IMR-90 (cell line): ENCODE measurements at regions not wholly inside any gene's neighbourhood (a gene's known extent, or its start where the extent isn't known, plus 50 kb on each side); places are given as distances from the start of the nearest gene placed in this dataset.

ENCODE experiments used
- ATAC-seq: fragments of 200-7000 bp; cut with Tn5 transposase; 2 replicates; pipeline ENCODE4 v1.9.1; 2020; ENCODE audit warnings: low read depth, mild to moderate bottlenecking, moderate library complexity
- BruUV-seq: library from RNA; stranded (reverse); fragments of 400-500 nt; replicated peaks from 2 replicates; lab custom pipeline; 2021; lab: Mats Ljungman, UMichigan
- CTCF ChIA-PET: fragments of 300-600 bp; formaldehyde crosslinking; extraction: SDS; loops from one replicate; lab custom pipeline; 2021; ENCODE audit warnings: antibody characterized with exemption; lab: Yijun Ruan, JAX
- POLR2A ChIA-PET: fragments of 300-600 bp; sonication (Branson Sonifier 250); formaldehyde crosslinking; loops from one replicate; lab custom pipeline; 2022; ENCODE audit warnings: antibody characterized with exemption; ENCODE audit not compliant: unreplicated experiment; lab: Charles Lee
- DNase-seq: peaks from one replicate; pipeline ENCODE4 v3.0.0; 2013
- H2AFZ ChIP-seq: replicated peaks from 2 replicates; pipeline ENCODE3; 2013; ENCODE audit warnings: low read length, mild to moderate bottlenecking; ENCODE audit not compliant: poor library complexity
- H2AK5ac ChIP-seq: 2 replicates; pipeline ENCODE4 v1.6.1; 2013; ENCODE audit warnings: low read depth, low read length, inconsistent platforms
- H2AK9ac ChIP-seq: replicated peaks from 2 replicates; pipeline ENCODE3; 2013; ENCODE audit warnings: mild to moderate bottlenecking, low read depth, low read length, moderate library complexity; ENCODE audit not compliant: poor library complexity
- H2BK120ac ChIP-seq: 2 replicates; pipeline ENCODE4 v1.6.1; 2013; ENCODE audit warnings: low read depth, low read length, inconsistent platforms
- H2BK15ac ChIP-seq: 3 replicates; pipeline ENCODE4 v1.6.1; 2013; ENCODE audit warnings: low read depth, low read length, inconsistent platforms
- H2BK20ac ChIP-seq: 2 replicates; pipeline ENCODE4 v1.6.1; 2013; ENCODE audit warnings: low read depth, mild to moderate bottlenecking, inconsistent platforms, low read length, moderate library complexity
- H2BK5ac ChIP-seq: 2 replicates; pipeline ENCODE4 v1.6.1; 2013; ENCODE audit warnings: mild to moderate bottlenecking, low read depth, low read length, inconsistent platforms; ENCODE audit not compliant: poor library complexity, severe bottlenecking
- H3K14ac ChIP-seq: replicated peaks from 2 replicates; pipeline ENCODE4 v1.6.1; 2013; ENCODE audit warnings: low read depth, low read length, inconsistent platforms
- H3K18ac ChIP-seq: 2 replicates; pipeline ENCODE4 v1.6.1; 2013; ENCODE audit warnings: low read depth, low read length, control low read depth
- H3K23ac ChIP-seq: 2 replicates; pipeline ENCODE4 v1.6.1; 2013; ENCODE audit warnings: low read depth, low read length, inconsistent platforms
- H3K27ac ChIP-seq: 2 replicates; pipeline ENCODE4 v1.5.1; 2013; ENCODE audit warnings: mild to moderate bottlenecking, control low read depth, low read length; ENCODE audit not compliant: insufficient read depth
- H3K27me3 ChIP-seq: 2 replicates; pipeline ENCODE4 v1.6.1; 2013; ENCODE audit warnings: low read length; ENCODE audit not compliant: control insufficient read depth, insufficient read depth
- H3K36me3 ChIP-seq: 2 replicates; pipeline ENCODE4 v1.6.1; 2013; ENCODE audit warnings: low read length, mixed read lengths; ENCODE audit not compliant: control insufficient read depth, insufficient read depth
- H3K4ac ChIP-seq: 2 replicates; pipeline ENCODE4 v1.6.1; 2013; ENCODE audit warnings: low read depth, low read length, inconsistent platforms
- H3K4me1 ChIP-seq: 2 replicates; pipeline ENCODE4 v1.6.1; 2013; ENCODE audit warnings: low read length, mixed read lengths; ENCODE audit not compliant: control insufficient read depth, insufficient read depth
- H3K4me2 ChIP-seq: 2 replicates; pipeline ENCODE4 v1.6.1; 2013; ENCODE audit warnings: low read depth, mild to moderate bottlenecking, control low read depth, low read length, moderate library complexity
- H3K4me3 ChIP-seq: 2 replicates; pipeline ENCODE4 v1.5.1; 2013; ENCODE audit warnings: low read depth, mild to moderate bottlenecking, control low read depth, low read length, moderate library complexity; ENCODE audit not compliant: insufficient read depth
- H3K56ac ChIP-seq: 2 replicates; pipeline ENCODE4 v1.6.1; 2013; ENCODE audit warnings: low read length, inconsistent platforms; ENCODE audit not compliant: insufficient read depth; ENCODE audit errors: extremely low read depth
- H3K79me1 ChIP-seq, 2 experiments: 2 replicates each; pipeline ENCODE4 v1.6.1; 2013; ENCODE audit warnings: low read length in 2 of 2, inconsistent platforms in 1 of 2, low read depth in 1 of 2
- H3K9ac ChIP-seq: 2 replicates; pipeline ENCODE4 v1.6.1; 2013; ENCODE audit warnings: low read depth, low read length, control low read depth
- H3K9me1 ChIP-seq: 2 replicates; pipeline ENCODE4 v1.6.1; 2013; ENCODE audit warnings: low read length, inconsistent platforms; ENCODE audit not compliant: insufficient read depth
- H3K9me3 ChIP-seq: 2 replicates; pipeline ENCODE4 v1.6.1; 2013; ENCODE audit warnings: low read length; ENCODE audit not compliant: control insufficient read depth, insufficient read depth
- H4K20me1 ChIP-seq: 2 replicates; pipeline ENCODE4 v1.6.1; 2013; ENCODE audit warnings: low read length, inconsistent platforms; ENCODE audit not compliant: insufficient read depth
- H4K5ac ChIP-seq: 2 replicates; pipeline ENCODE4 v1.6.1; 2013; ENCODE audit warnings: mild to moderate bottlenecking, low read depth, low read length, control low read depth
- H4K8ac ChIP-seq, 2 experiments: 2 replicates each; pipeline ENCODE4 v1.6.1; 2013; ENCODE audit warnings: low read depth in 2 of 2, low read length in 2 of 2, control low read depth in 1 of 2, inconsistent platforms in 1 of 2
- H4K91ac ChIP-seq: 2 replicates; pipeline ENCODE4 v1.6.1; 2013; ENCODE audit warnings: low read depth, low read length, inconsistent platforms; ENCODE audit not compliant: insufficient read depth
- BHLHE40 ChIP-seq: fragments of 150-350 bp; IDR thresholded peaks from 2 replicates; pipeline ENCODE4 v1.6.1; 2016; ENCODE audit warnings: mild to moderate bottlenecking, low read depth, low read length
- CEBPB ChIP-seq: IDR thresholded peaks from 2 replicates; pipeline ENCODE4 v1.6.1; 2012; ENCODE audit warnings: low read depth, low read length, improper control_type of control experiment
- CHD1 ChIP-seq: IDR thresholded peaks from 2 replicates; pipeline ENCODE4 v1.6.1; 2012; ENCODE audit warnings: low read depth, low read length, improper control_type of control experiment
- FOS ChIP-seq: fragments of 150-350 bp; IDR thresholded peaks from 2 replicates; pipeline ENCODE4 v1.6.1; 2016; ENCODE audit warnings: low read depth, low read length
- MAFK ChIP-seq: IDR thresholded peaks from 2 replicates; pipeline ENCODE4 v1.6.1; 2012; ENCODE audit warnings: low read depth, low read length, improper control_type of control experiment
- MAZ ChIP-seq: IDR thresholded peaks from 2 replicates; pipeline ENCODE4 v1.6.1; 2012; ENCODE audit warnings: low read depth, mild to moderate bottlenecking, low read length, improper control_type of control experiment, moderate library complexity, borderline replicate concordance
- MXI1 ChIP-seq: IDR thresholded peaks from 2 replicates; pipeline ENCODE4 v1.6.1; 2012; ENCODE audit warnings: low read depth, mild to moderate bottlenecking, low read length, moderate library complexity, borderline replicate concordance
- NFE2L2 ChIP-seq: fragments of 150-350 bp; IDR thresholded peaks from 2 replicates; pipeline ENCODE4 v1.6.1; 2016; ENCODE audit warnings: low read depth, mild to moderate bottlenecking, low read length
- POLR2A ChIP-seq: IDR thresholded peaks from 2 replicates; pipeline ENCODE4 v1.6.1; 2012; ENCODE audit warnings: mild to moderate bottlenecking, low read depth, low read length
- RAD21 ChIP-seq: IDR thresholded peaks from 2 replicates; pipeline ENCODE4 v1.6.1; 2012; ENCODE audit warnings: low read length, improper control_type of control experiment
- RCOR1 ChIP-seq: IDR thresholded peaks from 2 replicates; pipeline ENCODE4 v1.6.1; 2012; ENCODE audit warnings: mild to moderate bottlenecking, low read length, improper control_type of control experiment; ENCODE audit not compliant: insufficient replicate concordance
- RFX5 ChIP-seq: IDR thresholded peaks from 2 replicates; pipeline ENCODE4 v1.8.0; 2012; ENCODE audit warnings: low read depth, mild to moderate bottlenecking, low read length, moderate library complexity
- SMC3 ChIP-seq: fragments of 150-350 bp; IDR thresholded peaks from 2 replicates; pipeline ENCODE4 v1.6.1; 2016; ENCODE audit warnings: low read depth, mild to moderate bottlenecking, antibody characterized with exemption, low read length, moderate library complexity
- WGBS, 2 experiments: methylation state at CpG; one replicate each; pipeline versions ENCODE4 v1.1.5 to v1.1.7; 2013; ENCODE audit warnings: missing lambda C conversion rate in 2 of 2; ENCODE audit not compliant: insufficient read length in 1 of 2; ENCODE audit errors: extremely low coverage in 2 of 2; 5-methylcytosine and 5-hydroxymethylcytosine counted together
- dilution Hi-C: fragments of 300-500 bp; cut with HindIII; formaldehyde crosslinking; loops from one replicate; pipeline ENCODE4 v1.14.3; 2018; ENCODE audit warnings: low sequenced_read_pairs; ENCODE audit not compliant: unreplicated experiment
- in situ Hi-C: fragments of 300-500 bp; cut with MboI; formaldehyde crosslinking; loops from 3 replicates; pipeline ENCODE4 v1.14.3; 2019; ENCODE audit warnings: low sequenced_read_pairs, inconsistent platforms, mixed read lengths
- intact Hi-C: fragments of 100-400 bp; cut with micrococcal nuclease; formaldehyde crosslinking; loops from 2 replicates; pipeline ENCODE4 v1.10.0; 2022
- TF ChIP-seq, protein P1 (sequence below): fragments of 150-350 bp; IDR thresholded peaks from 2 replicates; pipeline ENCODE4 v1.6.1; 2016; ENCODE audit warnings: low read depth, mild to moderate bottlenecking, low read length, moderate library complexity, borderline replicate concordance
- TF ChIP-seq, protein P2 (sequence below): fragments of 150-350 bp; IDR thresholded peaks from 2 replicates; pipeline ENCODE4 v1.6.1; 2017; ENCODE audit warnings: mild to moderate bottlenecking, antibody characterized with exemption, low read length, low read depth
- TF ChIP-seq, protein P3 (sequence below): conservative IDR thresholded peaks from 2 replicates; pipeline ENCODE4 v1.5.1; 2012; ENCODE audit warnings: mild to moderate bottlenecking, low read depth, low read length, improper control_type of control experiment

DNA sequence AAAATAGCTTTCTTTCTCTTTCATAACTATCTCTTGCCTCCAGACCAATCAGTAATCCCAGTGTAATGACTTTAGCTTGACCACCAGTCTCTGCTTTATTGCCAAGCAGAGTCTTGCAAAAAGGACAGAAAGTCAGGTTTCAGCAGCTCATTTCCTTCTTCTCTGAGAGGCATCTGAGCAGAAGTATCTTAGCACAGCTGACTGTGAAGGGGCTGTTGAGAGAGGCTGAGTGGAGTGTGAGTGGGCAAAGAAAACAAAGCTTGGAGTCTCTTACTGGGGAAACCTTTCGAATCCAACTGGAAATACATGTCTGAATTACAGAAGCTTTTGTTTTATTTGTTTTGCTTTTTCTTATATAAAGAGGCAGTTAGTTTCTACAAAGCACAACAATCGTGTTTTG is 170.3 kb upstream of the IGFBP7 start:
- H2BK15ac ChIP-seq = no peak overlapping the region
- H3K9me1 ChIP-seq = no peaks in the 10 kb centered on the region
- H3K23ac ChIP-seq = no peak overlapping the region
- no peak overlapping the region for H2AK5ac ChIP-seq
- no peaks in the 10 kb centered on the region for H3K79me1 ChIP-seq
- ATAC-seq (no peak), DNase-seq (no peak)
- BruUV-seq = no TSS peak
- no peak overlapping the region for H2BK5ac ChIP-seq
- ChIA-PET POLR2A (no interaction called here), CTCF (interaction anchor here (0.7 to 1.3 kb wide), 2 partner anchors 17 to 117 kb away, joined by 3 read pairs; no protein-coding TSS in a partner anchor)
- H3K9me3 ChIP-seq = no peaks in the 10 kb centered on the region
- H3K18ac ChIP-seq = no peak overlapping the region
- no peak overlapping the region for H3K4me2 ChIP-seq
- no peaks in the 10 kb centered on the region for H3K4me1 ChIP-seq
- in situ Hi-C loops (no loop called here), dilution Hi-C loops (no loop called here), intact Hi-C loops (no loop called here)
- H2BK20ac ChIP-seq = no peak overlapping the region
- H2BK120ac ChIP-seq = no peak overlapping the region
- no peak overlapping the region for H3K4me3 ChIP-seq
- H4K91ac ChIP-seq = no peak overlapping the region
- no peak overlapping the region for H3K4ac ChIP-seq
- WGBS, 2 experiments = no CpG with 5 or more reads among the region's 2 CpGs
- H3K27me3 ChIP-seq = peaks cover 3% of the 10 kb centered on the region; the same call in 1 of the 2 replicates
- H4K5ac ChIP-seq = no peak overlapping the region
- no peak overlapping the region for H3K9ac ChIP-seq
- TF ChIP-seq MAFK = no peak
- TF ChIP-seq, protein P1, sequence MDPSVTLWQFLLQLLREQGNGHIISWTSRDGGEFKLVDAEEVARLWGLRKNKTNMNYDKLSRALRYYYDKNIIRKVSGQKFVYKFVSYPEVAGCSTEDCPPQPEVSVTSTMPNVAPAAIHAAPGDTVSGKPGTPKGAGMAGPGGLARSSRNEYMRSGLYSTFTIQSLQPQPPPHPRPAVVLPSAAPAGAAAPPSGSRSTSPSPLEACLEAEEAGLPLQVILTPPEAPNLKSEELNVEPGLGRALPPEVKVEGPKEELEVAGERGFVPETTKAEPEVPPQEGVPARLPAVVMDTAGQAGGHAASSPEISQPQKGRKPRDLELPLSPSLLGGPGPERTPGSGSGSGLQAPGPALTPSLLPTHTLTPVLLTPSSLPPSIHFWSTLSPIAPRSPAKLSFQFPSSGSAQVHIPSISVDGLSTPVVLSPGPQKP = no peak
- TF ChIP-seq CEBPB = no peak
- TF ChIP-seq, protein P2, sequence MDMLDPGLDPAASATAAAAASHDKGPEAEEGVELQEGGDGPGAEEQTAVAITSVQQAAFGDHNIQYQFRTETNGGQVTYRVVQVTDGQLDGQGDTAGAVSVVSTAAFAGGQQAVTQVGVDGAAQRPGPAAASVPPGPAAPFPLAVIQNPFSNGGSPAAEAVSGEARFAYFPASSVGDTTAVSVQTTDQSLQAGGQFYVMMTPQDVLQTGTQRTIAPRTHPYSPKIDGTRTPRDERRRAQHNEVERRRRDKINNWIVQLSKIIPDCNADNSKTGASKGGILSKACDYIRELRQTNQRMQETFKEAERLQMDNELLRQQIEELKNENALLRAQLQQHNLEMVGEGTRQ = no peak
- no peak for TF ChIP-seq SMC3
- TF ChIP-seq, protein P3, sequence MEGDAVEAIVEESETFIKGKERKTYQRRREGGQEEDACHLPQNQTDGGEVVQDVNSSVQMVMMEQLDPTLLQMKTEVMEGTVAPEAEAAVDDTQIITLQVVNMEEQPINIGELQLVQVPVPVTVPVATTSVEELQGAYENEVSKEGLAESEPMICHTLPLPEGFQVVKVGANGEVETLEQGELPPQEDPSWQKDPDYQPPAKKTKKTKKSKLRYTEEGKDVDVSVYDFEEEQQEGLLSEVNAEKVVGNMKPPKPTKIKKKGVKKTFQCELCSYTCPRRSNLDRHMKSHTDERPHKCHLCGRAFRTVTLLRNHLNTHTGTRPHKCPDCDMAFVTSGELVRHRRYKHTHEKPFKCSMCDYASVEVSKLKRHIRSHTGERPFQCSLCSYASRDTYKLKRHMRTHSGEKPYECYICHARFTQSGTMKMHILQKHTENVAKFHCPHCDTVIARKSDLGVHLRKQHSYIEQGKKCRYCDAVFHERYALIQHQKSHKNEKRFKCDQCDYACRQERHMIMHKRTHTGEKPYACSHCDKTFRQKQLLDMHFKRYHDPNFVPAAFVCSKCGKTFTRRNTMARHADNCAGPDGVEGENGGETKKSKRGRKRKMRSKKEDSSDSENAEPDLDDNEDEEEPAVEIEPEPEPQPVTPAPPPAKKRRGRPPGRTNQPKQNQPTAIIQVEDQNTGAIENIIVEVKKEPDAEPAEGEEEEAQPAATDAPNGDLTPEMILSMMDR = no peak
- no peak for TF ChIP-seq BHLHE40
- TF ChIP-seq CHD1 = no peak
- TF ChIP-seq MAZ = no peak
- TF ChIP-seq RCOR1 = no peak
- no peak for TF ChIP-seq POLR2A
- TF ChIP-seq FOS = no peak
- TF ChIP-seq RAD21 = no peak
- TF ChIP-seq NFE2L2 = no peak
- TF ChIP-seq RFX5 = no peak
- no peak for TF ChIP-seq MXI1
- H2AFZ ChIP-seq = no peak overlapping the region
- H4K20me1 ChIP-seq = no peaks in the 10 kb centered on the region
- H3K14ac ChIP-seq = no peak overlapping the region
- no peak overlapping the region for H3K56ac ChIP-seq
- no peak overlapping the region for H4K8ac ChIP-seq
- no peaks in the 10 kb centered on the region for H3K36me3 ChIP-seq
- H2AK9ac ChIP-seq = no peak overlapping the region
- H3K27ac ChIP-seq = no peak overlapping the region
